HL-60 (cell line): ENCODE measurements at regions not wholly inside any gene's neighbourhood (a gene's known extent, or its start where the extent isn't known, plus 50 kb on each side); places are given as distances from the start of the nearest gene placed in this dataset.

Experiments
- CTCF ChIP-seq: IDR thresholded peaks from one replicate; pipeline ENCODE4 v1.5.1; 2011; ENCODE audit warnings: low read length, control low read depth, inconsistent platforms; ENCODE audit not compliant: insufficient read depth
- GABPA ChIP-seq: IDR thresholded peaks from 2 replicates; pipeline ENCODE4 v1.6.1; 2012; ENCODE audit warnings: low read depth
- POLR2AphosphoS5 ChIP-seq: IDR thresholded peaks from 2 replicates; pipeline ENCODE4 v1.6.1; 2012; ENCODE audit warnings: low read depth
- REST ChIP-seq: IDR thresholded peaks from 2 replicates; pipeline ENCODE4 v1.6.1; 2012; ENCODE audit warnings: low read depth; ENCODE audit not compliant: insufficient replicate concordance

DNA sequence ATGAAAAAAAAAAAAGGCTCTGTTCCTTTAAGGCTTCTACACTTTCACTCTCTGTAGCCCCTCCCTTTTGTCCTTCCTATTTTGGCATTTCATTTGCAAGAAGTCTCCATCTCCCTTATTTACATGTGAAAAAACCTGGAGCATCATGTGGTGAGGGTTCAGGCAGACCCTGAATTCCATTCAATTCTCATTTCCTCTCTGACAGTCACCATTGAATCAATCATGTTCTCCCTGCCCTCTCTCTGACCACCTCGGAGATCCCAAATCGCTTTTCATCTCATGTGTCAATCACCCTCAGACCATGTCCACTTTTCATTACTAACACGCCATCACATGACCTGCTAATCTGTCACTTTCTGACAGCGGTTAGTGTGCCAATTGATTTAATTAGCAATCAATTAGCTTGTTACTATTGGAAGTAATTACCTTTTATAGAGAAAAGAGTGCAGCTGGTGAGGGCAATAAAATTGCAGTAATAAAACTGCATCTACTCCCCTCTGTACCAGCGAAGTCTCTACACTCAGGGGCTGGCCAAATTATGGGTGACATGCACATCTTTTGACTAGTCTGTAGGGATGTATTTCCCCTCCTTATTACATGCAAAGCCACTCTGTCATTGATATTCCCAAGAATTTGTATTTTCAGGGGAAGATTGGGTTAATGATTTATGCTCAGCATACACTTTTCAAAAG, 317.4 kb downstream of the EN1 start:
- no peak for TF ChIP-seq CTCF
- TF ChIP-seq REST: no peak
- TF ChIP-seq GABPA: no peak
- TF ChIP-seq POLR2AphosphoS5: no peak
